Kidney epithelial cell (primary cell): ENCODE measurements at regions not wholly inside any gene's neighbourhood (a gene's known extent, or its start where the extent isn't known, plus 50 kb on each side); places are given as distances from the start of the nearest gene placed in this dataset.
"Not testable (repeated sequence)": the region's sequence is repeated elsewhere in the genome, so short reads cannot be mapped to it uniquely, and the experiment has no call there.

ENCODE experiments used
- DNase-seq: peaks from one replicate; pipeline ENCODE4 v3.0.0-alpha.2; 2010; ENCODE audit warnings: low read depth
- H3K27me3 ChIP-seq: 2 replicates; pipeline ENCODE4 v1.6.0; 2011; ENCODE audit warnings: low read length; ENCODE audit not compliant: control insufficient read depth, insufficient read depth
- H3K36me3 ChIP-seq: 2 replicates; pipeline ENCODE4 v1.5.1; 2011; ENCODE audit warnings: low read length; ENCODE audit not compliant: control insufficient read depth, insufficient read depth
- H3K4me3 ChIP-seq: 2 replicates; pipeline ENCODE4 v1.5.1; 2011; ENCODE audit warnings: low read depth, mild to moderate bottlenecking, control low read depth, low read length
- CTCF ChIP-seq: IDR thresholded peaks from 2 replicates; pipeline ENCODE4 v1.5.1; 2011; ENCODE audit warnings: mild to moderate bottlenecking, moderate library complexity, low read length, control low read depth, inconsistent platforms; ENCODE audit not compliant: insufficient read depth, poor library complexity, severe bottlenecking

- no peak for DNase-seq
- Histone ChIP-seq H3K4me3 (no peak overlapping the region), H3K27me3 (no peaks in the 10 kb centered on the region), H3K36me3 (no peaks in the 10 kb centered on the region)
- TF ChIP-seq CTCF = no peak
Measured at GRCh38 chr1:9442986-9443385, 96.3 kb upstream of the SLC25A33 start.

GRCh38 chr1:9443913-9444445 is 95.3 kb upstream of the SLC25A33 start:
- Histone ChIP-seq H3K27me3 (no peaks in the 10 kb centered on the region), H3K36me3 (no peaks in the 10 kb centered on the region), H3K4me3 (no peak overlapping the region)
- DNase-seq = no peak
- TF ChIP-seq CTCF = no peak

GRCh38 chr1:9444532-9444931 is 94.7 kb upstream of the SLC25A33 start:
- TF ChIP-seq CTCF = no peak

GRCh38 chr1:9445081-9445480 is 94.2 kb upstream of the SLC25A33 start:
- not testable (repeated sequence) for H3K27me3 ChIP-seq, H3K4me3 ChIP-seq, DNase-seq, H3K36me3 ChIP-seq

More at GRCh38 chr1:9444532-9444931, 94.7 kb upstream of the SLC25A33 start:
- DNase-seq = no peak
- Histone ChIP-seq H3K4me3 (no peak overlapping the region), H3K27me3 (no peaks in the 10 kb centered on the region), H3K36me3 (no peaks in the 10 kb centered on the region)

- no peak for TF ChIP-seq CTCF
- no peak overlapping the region for H3K4me3 ChIP-seq
- no peak for DNase-seq
- H3K36me3 ChIP-seq = no peaks in the 10 kb centered on the region
- no peaks in the 10 kb centered on the region for H3K27me3 ChIP-seq
Measured at GRCh38 chr1:9447215-9447960, 91.9 kb upstream of the SLC25A33 start.

GRCh38 chr1:9448132-9449109 is 90.8 kb upstream of the SLC25A33 start:
- no peak overlapping the region for H3K4me3 ChIP-seq
- no peaks in the 10 kb centered on the region for H3K36me3 ChIP-seq
- TF ChIP-seq CTCF = peak; percentile 25
- no peaks in the 10 kb centered on the region for H3K27me3 ChIP-seq
- no peak for DNase-seq
